GM12878 (cell line): ENCODE measurements at regions not wholly inside any gene's neighbourhood (a gene's known extent, or its start where the extent isn't known, plus 50 kb on each side); places are given as distances from the start of the nearest gene placed in this dataset.

Experiments
- ATAC-seq: fragments of 200-7000 bp; cut with Tn5 transposase; 3 replicates; pipeline ENCODE4 v1.9.1; 2020; ENCODE audit warnings: mild to moderate bottlenecking, moderate library complexity
- BruUV-seq: library from RNA; stranded (reverse); fragments of 400-500 nt; replicated peaks from 2 replicates; lab custom pipeline; 2021; lab: Mats Ljungman, UMichigan
- CTCF ChIA-PET: fragments of 300-600 bp; sonication (Branson Sonifier 250); formaldehyde crosslinking; extraction: SDS; loops from one replicate; lab custom pipeline; 2021; ENCODE audit warnings: inconsistent platforms; lab: Yijun Ruan, JAX
- POLR2A ChIA-PET: fragments of 350-600 bp; formaldehyde crosslinking; extraction: SDS; loops from one replicate; lab custom pipeline; 2021; ENCODE audit warnings: inconsistent platforms; lab: Charles Lee
- RAD21 ChIA-PET: fragments of 300-600 bp; sonication (Branson Sonifier 250); formaldehyde crosslinking; loops from one replicate; lab custom pipeline; 2023; ENCODE audit warnings: antibody characterized with exemption; ENCODE audit not compliant: unreplicated experiment; lab: Charles Lee
- SMC1A ChIA-PET: fragments of 300-600 bp; sonication (Branson Sonifier 250); formaldehyde crosslinking; loops from one replicate; lab custom pipeline; 2023; ENCODE audit not compliant: unreplicated experiment, uncharacterized antibody; lab: Charles Lee
- DNase-seq: peaks from one replicate; pipeline ENCODE4 v3.0.0-alpha.2; 2011; ENCODE audit warnings: low read depth, low spot score
- FAIRE-seq: peaks from 3 replicates; lab custom pipeline; 2011; peaks lifted over from hg19 to GRCh38; lab: Jason Lieb, UNC
- H2AFZ ChIP-seq: 2 replicates; pipeline ENCODE4 v1.6.0; 2011; ENCODE audit warnings: low read depth, low read length, control low read depth; ENCODE audit not compliant: control insufficient read depth
- H3K27ac ChIP-seq: 2 replicates; pipeline ENCODE4 v1.5.1; 2011; ENCODE audit warnings: control low read depth; ENCODE audit not compliant: control insufficient read depth, insufficient read depth
- H3K27me3 ChIP-seq, 2 experiments: replicated peaks in 1 of 2; 2 replicates each; pipeline versions ENCODE4 v1.6.0 to v1.6.1; 2011; ENCODE audit warnings: low read length in 1 of 2; ENCODE audit not compliant: control insufficient read depth in 2 of 2, insufficient read depth in 2 of 2
- H3K36me3 ChIP-seq, 2 experiments: 2 replicates each; pipeline ENCODE4 v1.5.1; 2011; ENCODE audit warnings: low read length in 1 of 2; ENCODE audit not compliant: control insufficient read depth in 2 of 2, insufficient read depth in 2 of 2
- H3K4me1 ChIP-seq: 2 replicates; pipeline ENCODE4 v1.6.1; 2011; ENCODE audit warnings: mild to moderate bottlenecking, low read length, moderate library complexity, mixed read lengths; ENCODE audit not compliant: control insufficient read depth, insufficient read depth
- H3K4me2 ChIP-seq: 2 replicates; pipeline ENCODE4 v1.6.0; 2011; ENCODE audit warnings: control low read depth; ENCODE audit not compliant: control insufficient read depth, insufficient read depth
- H3K4me3 ChIP-seq: fragments of 200-600 bp; sonication (generic); 2 replicates; pipeline ENCODE4 v1.5.1; 2016
- H3K79me2 ChIP-seq: 2 replicates; pipeline ENCODE4 v1.6.0; 2011; ENCODE audit warnings: low read length; ENCODE audit not compliant: control insufficient read depth, insufficient read depth
- H3K9ac ChIP-seq: 2 replicates; pipeline ENCODE4 v1.8.0; 2011; ENCODE audit warnings: low read length, control low read depth, mixed read lengths; ENCODE audit not compliant: control insufficient read depth, insufficient read depth
- H3K9me3 ChIP-seq: replicated peaks from 3 replicates; pipeline ENCODE4 v1.5.1; 2011; ENCODE audit warnings: mild to moderate bottlenecking, low read length; ENCODE audit not compliant: control insufficient read depth, insufficient read depth
- H4K20me1 ChIP-seq: 2 replicates; pipeline ENCODE4 v1.6.0; 2011; ENCODE audit not compliant: control insufficient read depth, insufficient read depth
- BCL11A ChIP-seq: IDR thresholded peaks from 2 replicates; pipeline ENCODE4 v1.6.1; 2011; ENCODE audit warnings: low read depth, low read length
- DPF2 ChIP-seq: fragments of 450-650 bp; IDR thresholded peaks from 2 replicates; pipeline ENCODE4 v1.6.1; 2017; ENCODE audit warnings: mild to moderate bottlenecking
- HDAC6 ChIP-seq: fragments of 200-600 bp; sonication (generic); IDR thresholded peaks from one replicate; pipeline ENCODE4 v1.8.0; 2017; ENCODE audit warnings: antibody characterized with exemption; ENCODE audit not compliant: unreplicated experiment
- KLF5 ChIP-seq: fragments of 450-650 bp; IDR thresholded peaks from 2 replicates; pipeline ENCODE4 v1.6.1; 2014; ENCODE audit warnings: mild to moderate bottlenecking; ENCODE audit not compliant: partially characterized antibody
- LARP7 ChIP-seq: fragments of 450-650 bp; IDR thresholded peaks from 2 replicates; pipeline ENCODE4 v1.6.1; 2017; ENCODE audit warnings: mild to moderate bottlenecking
- PKNOX1 ChIP-seq: fragments of 450-650 bp; IDR thresholded peaks from 2 replicates; pipeline ENCODE4 v1.6.1; 2016; ENCODE audit warnings: mild to moderate bottlenecking
- SIX5 ChIP-seq: IDR thresholded peaks from 2 replicates; pipeline ENCODE4 v1.6.1; 2011; ENCODE audit warnings: mild to moderate bottlenecking, low read depth, low read length, moderate library complexity; ENCODE audit not compliant: severe bottlenecking
- SRF ChIP-seq, 2 experiments: IDR thresholded peaks; 2 replicates each; pipeline ENCODE4 v1.6.1; 2011; ENCODE audit warnings: low read depth in 2 of 2, low read length in 2 of 2, mild to moderate bottlenecking in 1 of 2, moderate library complexity in 1 of 2
- SUZ12 ChIP-seq: fragments of 200-600 bp; sonication (generic); IDR thresholded peaks from one replicate; pipeline ENCODE4 v1.6.1; 2018; ENCODE audit warnings: antibody characterized with exemption, mild to moderate bottlenecking; ENCODE audit not compliant: unreplicated experiment
- WGBS: methylation state at CpG from one replicate; pipeline ENCODE4 v1.1.6; 2016; ENCODE audit warnings: low lambda C conversion rate; ENCODE audit not compliant: insufficient replicate concordance, insufficient coverage; ENCODE audit errors: missing lambda C conversion rate; 5-methylcytosine and 5-hydroxymethylcytosine counted together
- in situ Hi-C: fragments of 300-500 bp; cut with MboI; formaldehyde crosslinking; loops from 9 replicates; pipeline ENCODE4 v1.14.3; 2018; ENCODE audit warnings: mixed read lengths
- intact Hi-C: fragments of 100-400 bp; cut with micrococcal nuclease; formaldehyde crosslinking; loops from one replicate; pipeline ENCODE4 v1.14.2; 2022; ENCODE audit not compliant: unreplicated experiment
- TF ChIP-seq, protein P1 (sequence below): IDR thresholded peaks from 2 replicates; pipeline ENCODE4 v1.6.1; 2012; ENCODE audit warnings: low read depth, low read length, improper control_type of control experiment

GRCh38 chr16:79909571-79909970 is 309.0 kb upstream of the MAF start:
- no peak overlapping the region for H3K4me2 ChIP-seq
- FAIRE-seq (no peak), ATAC-seq (no peak)

DNA sequence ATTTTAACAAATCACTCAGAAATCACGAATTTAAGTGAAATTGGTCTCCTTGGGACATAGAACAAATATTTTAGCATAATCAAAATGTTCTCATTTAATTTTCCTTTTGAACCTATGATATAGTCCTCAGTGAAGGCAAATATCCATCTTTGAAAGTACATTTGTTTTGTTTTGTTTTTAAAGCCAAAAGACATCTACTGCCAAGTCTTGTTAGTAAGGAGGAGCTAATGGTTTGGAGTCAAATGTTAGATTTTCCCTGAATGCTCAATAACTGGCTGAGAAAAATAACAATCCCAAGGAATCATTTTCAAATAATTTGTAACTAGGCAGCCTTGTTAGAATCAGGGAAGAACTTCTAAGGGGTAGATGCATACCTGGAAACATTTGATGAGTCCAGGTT is 302.9 kb upstream of the MAF start:
- Histone ChIP-seq H4K20me1 (no peaks in the 10 kb centered on the region), H3K27me3 (no peaks in the 10 kb centered on the region), H3K79me2 (no peaks in the 10 kb centered on the region), H2AFZ (no peak overlapping the region), H3K9me3 (no peaks in the 10 kb centered on the region; the same call in 2 of the 3 replicates), H3K4me3 (no peak overlapping the region), H3K36me3 (no peaks in the 10 kb centered on the region), H3K4me2 (no peak overlapping the region), H3K27ac (no peak overlapping the region), H3K9ac (no peak overlapping the region), H3K4me1 (no peaks in the 10 kb centered on the region)
- BruUV-seq, result no TSS peak
- DNase-seq (no peak), FAIRE-seq (no peak), ATAC-seq (no peak)
- WGBS, result 0% methylated on average over 1 of the region's 1 CpG
- RAD21 ChIA-PET, result no interaction called here
- CTCF ChIA-PET, result no interaction called here
- in situ Hi-C loops (no loop called here), intact Hi-C loops (no loop called here)
- SMC1A ChIA-PET, result no interaction called here
- POLR2A ChIA-PET, result no interaction called here
- TF ChIP-seq LARP7, result no peak
- no peak for TF ChIP-seq PKNOX1
- no peak for TF ChIP-seq HDAC6
- no peak for TF ChIP-seq SIX5
- TF ChIP-seq, protein P1, sequence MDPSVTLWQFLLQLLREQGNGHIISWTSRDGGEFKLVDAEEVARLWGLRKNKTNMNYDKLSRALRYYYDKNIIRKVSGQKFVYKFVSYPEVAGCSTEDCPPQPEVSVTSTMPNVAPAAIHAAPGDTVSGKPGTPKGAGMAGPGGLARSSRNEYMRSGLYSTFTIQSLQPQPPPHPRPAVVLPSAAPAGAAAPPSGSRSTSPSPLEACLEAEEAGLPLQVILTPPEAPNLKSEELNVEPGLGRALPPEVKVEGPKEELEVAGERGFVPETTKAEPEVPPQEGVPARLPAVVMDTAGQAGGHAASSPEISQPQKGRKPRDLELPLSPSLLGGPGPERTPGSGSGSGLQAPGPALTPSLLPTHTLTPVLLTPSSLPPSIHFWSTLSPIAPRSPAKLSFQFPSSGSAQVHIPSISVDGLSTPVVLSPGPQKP, result no peak
- no peak for TF ChIP-seq BCL11A
- no peak for TF ChIP-seq SRF (IDR thresholded peaks at IDR 0.05; ENCODE audit: low read depth in 2 of 2, low read length in 2 of 2)
- TF ChIP-seq SUZ12, result no peak
- TF ChIP-seq KLF5, result no peak

More at GRCh38 chr16:79909571-79909970, 309.0 kb upstream of the MAF start:
- Histone ChIP-seq H3K4me1 (no peaks in the 10 kb centered on the region), H3K36me3 (no peaks in the 10 kb centered on the region), H3K79me2 (no peaks in the 10 kb centered on the region), H3K4me3 (no peak overlapping the region), H3K27me3 (no peaks in the 10 kb centered on the region), H4K20me1 (no peaks in the 10 kb centered on the region), H3K9me3 (no peaks in the 10 kb centered on the region), H3K27ac (no peak overlapping the region), H2AFZ (no peak overlapping the region), H3K9ac (no peak overlapping the region)
- no peak for TF ChIP-seq DPF2
- SMC1A ChIA-PET, result no interaction called here
- in situ Hi-C loops, result no loop called here
- POLR2A ChIA-PET, result no interaction called here
- intact Hi-C loops, result no loop called here
- 15% methylated on average over 7 of the region's 7 CpGs for WGBS
- RAD21 ChIA-PET, result no interaction called here
- CTCF ChIA-PET, result no interaction called here
- no peak for DNase-seq
- BruUV-seq, result no TSS peak
